CD14-positive monocyte (primary cell): ENCODE measurements at regions not wholly inside any gene's neighbourhood (a gene's known extent, or its start where the extent isn't known, plus 50 kb on each side); places are given as distances from the start of the nearest gene placed in this dataset.

Experiments used
- DNase-seq, 3 donors: peaks; one replicate each; pipeline ENCODE4 v3.0.0-alpha.2; 2011 to 2022
- H2AFZ ChIP-seq: 2 replicates; pipeline ENCODE4 v1.6.0; 2012; ENCODE audit warnings: mild to moderate bottlenecking, low read depth, low read length, inconsistent platforms; ENCODE audit not compliant: insufficient read depth, poor library complexity, severe bottlenecking
- H3K27ac ChIP-seq, 2 donors: 1 replicate in 1 of 2; 2 replicates in 1 of 2; pipeline ENCODE4 v1.5.1; 2012 to 2013; ENCODE audit warnings: low read length in 2 of 2, control low read depth in 1 of 2, inconsistent platforms in 1 of 2, low read depth in 1 of 2, mild to moderate bottlenecking in 1 of 2
- H3K27me3 ChIP-seq, 2 donors: one replicate each; pipeline versions ENCODE4 v1.6.0 to v1.6.1; 2011 to 2013; ENCODE audit warnings: low read length in 2 of 2; ENCODE audit not compliant: control insufficient read depth in 2 of 2, insufficient read depth in 2 of 2
- H3K36me3 ChIP-seq, 2 donors: replicated peaks in 1 of 2; 1 replicate in 1 of 2; 2 replicates in 1 of 2; pipeline versions ENCODE4 v1.5.1 to v1.6.1; 2012 to 2013; ENCODE audit warnings: low read length in 2 of 2, control low read depth in 1 of 2, inconsistent platforms in 1 of 2, mild to moderate bottlenecking in 1 of 2; ENCODE audit not compliant: insufficient read depth in 2 of 2, control insufficient read depth in 1 of 2
- H3K4me1 ChIP-seq, 2 donors: 1 replicate in 1 of 2; 2 replicates in 1 of 2; pipeline versions ENCODE4 v1.5.1 to v1.6.1; 2012 to 2013; ENCODE audit warnings: low read length in 2 of 2, control low read depth in 1 of 2, inconsistent platforms in 1 of 2, mild to moderate bottlenecking in 1 of 2, moderate library complexity in 1 of 2; ENCODE audit not compliant: insufficient read depth in 2 of 2, control insufficient read depth in 1 of 2
- H3K4me2 ChIP-seq: replicated peaks from 2 replicates; pipeline ENCODE3; 2012; ENCODE audit warnings: low read length, moderate library complexity, mild to moderate bottlenecking; ENCODE audit not compliant: poor library complexity, severe bottlenecking; ENCODE audit errors: extremely low read depth
- H3K4me3 ChIP-seq, 3 experiments: fragments of 200-600 bp in 1 of 3; sonication (generic) in 1 of 3; replicated peaks in 1 of 3; 1 replicate in 2 of 3; 2 replicates in 1 of 3; pipeline ENCODE4 v1.5.1; 2011 to 2013; ENCODE audit warnings: low read length in 3 of 3, mild to moderate bottlenecking in 3 of 3, control low read depth in 2 of 3, low read depth in 2 of 3, inconsistent platforms in 1 of 3, moderate library complexity in 1 of 3
- H3K79me2 ChIP-seq: 2 replicates; pipeline ENCODE4 v1.6.0; 2012; ENCODE audit warnings: mild to moderate bottlenecking, control low read depth, inconsistent platforms, low read length, moderate library complexity; ENCODE audit not compliant: insufficient read depth
- H3K9ac ChIP-seq: 2 replicates; pipeline ENCODE4 v1.6.0; 2017; ENCODE audit warnings: low read length, mild to moderate bottlenecking; ENCODE audit not compliant: insufficient read depth, poor library complexity, severe bottlenecking
- H3K9me3 ChIP-seq, 2 donors: replicated peaks in 1 of 2; 1 replicate in 1 of 2; 2 replicates in 1 of 2; pipeline versions ENCODE4 v1.5.1 to v1.6.1; 2012 to 2013; ENCODE audit warnings: low read length in 2 of 2, control low read depth in 1 of 2; ENCODE audit not compliant: control insufficient read depth in 1 of 2, insufficient read depth in 1 of 2
- H4K20me1 ChIP-seq: 2 replicates; pipeline ENCODE4 v1.6.0; 2012; ENCODE audit warnings: mild to moderate bottlenecking, low read length, control low read depth, moderate library complexity; ENCODE audit not compliant: insufficient read depth
- H3K27ac Mint-ChIP-seq, 7 donors: one replicate each; pipeline ENCODE4 v1.8.0; 2020; ENCODE audit warnings: mild to moderate bottlenecking in 7 of 7, mixed read lengths in 7 of 7, moderate library complexity in 6 of 7, inconsistent platforms in 2 of 7
- H3K27me3 Mint-ChIP-seq, 3 donors: one replicate each; pipeline ENCODE4 v1.8.0; 2021 to 2022; ENCODE audit warnings: low read depth in 3 of 3, mild to moderate bottlenecking in 3 of 3, mixed read lengths in 3 of 3, moderate library complexity in 3 of 3, inconsistent platforms in 1 of 3
- H3K36me3 Mint-ChIP-seq, 2 donors: one replicate each; pipeline ENCODE4 v1.8.0; 2020; ENCODE audit warnings: mixed read lengths in 2 of 2, inconsistent platforms in 1 of 2, mild to moderate bottlenecking in 1 of 2
- H3K4me1 Mint-ChIP-seq: one replicate; pipeline ENCODE4 v1.8.0; 2020; ENCODE audit warnings: mild to moderate bottlenecking, mixed read lengths
- H3K4me3 Mint-ChIP-seq, 2 donors: one replicate each; pipeline ENCODE4 v1.8.0; 2020; ENCODE audit warnings: mild to moderate bottlenecking in 2 of 2, mixed read lengths in 2 of 2, moderate library complexity in 1 of 2
- H3K9me3 Mint-ChIP-seq, 7 donors: one replicate each; pipeline ENCODE4 v1.8.0; 2020 to 2022; ENCODE audit warnings: mixed read lengths in 7 of 7, mild to moderate bottlenecking in 6 of 7, moderate library complexity in 6 of 7, inconsistent platforms in 2 of 7
- CTCF ChIP-seq: fragments of 200-600 bp; IDR thresholded peaks from one replicate; pipeline ENCODE4 v1.8.0; 2022; ENCODE audit warnings: antibody characterized with exemption, mild to moderate bottlenecking
- WGBS: methylation state at CpG from one replicate; pipeline ENCODE4 v1.1.5; 2013; ENCODE audit warnings: missing lambda C conversion rate; ENCODE audit not compliant: insufficient coverage; 5-methylcytosine and 5-hydroxymethylcytosine counted together
- intact Hi-C, 2 donors: fragments of 100-400 bp; cut with micrococcal nuclease; formaldehyde crosslinking; loops; one replicate each; pipeline versions ENCODE4 v1.15.0 to v1.15.1; 2023

GRCh38 chr6:76702187-76702586, 629.7 kb upstream of the IMPG1 start:
- Mint-ChIP-seq H3K4me1 (no peaks in the 10 kb centered on the region), H3K4me3 (no peak overlapping the region), H3K27ac (no peak overlapping the region), H3K36me3 (no peaks in the 10 kb centered on the region), H3K9me3 (peaks cover 0 to 4% (median 0%) of the 10 kb centered on the region in 7 donors), H3K27me3 (peaks cover 0 to 2% (median 0%) of the 10 kb centered on the region in 3 donors)
- Histone ChIP-seq H3K9ac (no peak overlapping the region), H3K79me2 (no peaks in the 10 kb centered on the region), H2AFZ (no peak overlapping the region), H3K4me1 (no peaks in the 10 kb centered on the region), H3K36me3 (no peaks in the 10 kb centered on the region), H3K27ac (no peak overlapping the region), H4K20me1 (no peaks in the 10 kb centered on the region), H3K27me3 (no peaks in the 10 kb centered on the region), H3K4me2 (no peak overlapping the region), H3K9me3 (no peaks in the 10 kb centered on the region), H3K4me3 (no peak overlapping the region)
- no peak for TF ChIP-seq CTCF
- intact Hi-C loops = no loop called here
- 91% methylated on average over 1 of the region's 1 CpG for WGBS
- no peak for DNase-seq

GRCh38 chr6:76701610-76702009, 629.1 kb upstream of the IMPG1 start:
- Histone ChIP-seq H3K9me3 (no peaks in the 10 kb centered on the region), H3K27ac (no peak overlapping the region), H3K4me3 (no peak overlapping the region), H3K4me2 (no peak overlapping the region), H3K79me2 (no peaks in the 10 kb centered on the region), H4K20me1 (no peaks in the 10 kb centered on the region), H2AFZ (no peak overlapping the region), H3K27me3 (no peaks in the 10 kb centered on the region), H3K9ac (no peak overlapping the region), H3K36me3 (no peaks in the 10 kb centered on the region), H3K4me1 (no peaks in the 10 kb centered on the region)
- Mint-ChIP-seq H3K27me3 (peaks cover 0 to 2% (median 0%) of the 10 kb centered on the region in 3 donors), H3K36me3 (no peaks in the 10 kb centered on the region), H3K4me1 (no peaks in the 10 kb centered on the region), H3K9me3 (peaks cover 0 to 4% (median 0%) of the 10 kb centered on the region in 7 donors), H3K4me3 (no peak overlapping the region), H3K27ac (no peak overlapping the region)
- no peak for TF ChIP-seq CTCF
- WGBS = no CpG with 5 or more reads among the region's 3 CpGs
- intact Hi-C loops = no loop called here
- DNase-seq = no peak
